Smooth muscle cell (in vitro differentiated cells): ENCODE measurements at regions not wholly inside any gene's neighbourhood (a gene's known extent, or its start where the extent isn't known, plus 50 kb on each side); places are given as distances from the start of the nearest gene placed in this dataset.

Experiments
- DNase-seq: peaks from one replicate; lab custom pipeline; 2025; ENCODE audit not compliant: unreplicated experiment; lab: John Stamatoyannopoulos, UW
- H2AFZ ChIP-seq: fragments of 200-600 bp; sonication (generic); 2 replicates; pipeline ENCODE4 v1.6.0; 2016; ENCODE audit warnings: antibody characterized with exemption, low read depth, mild to moderate bottlenecking
- H3F3A ChIP-seq: fragments of 200-600 bp; sonication (generic); 2 replicates; pipeline ENCODE4 v1.6.0; 2017; ENCODE audit warnings: antibody characterized with exemption, low read depth
- H3K27ac ChIP-seq: fragments of 200-600 bp; sonication (generic); 2 replicates; pipeline ENCODE4 v1.5.1; 2016; ENCODE audit warnings: low read depth, mild to moderate bottlenecking
- H3K27me3 ChIP-seq: fragments of 200-600 bp; sonication (generic); 2 replicates; pipeline ENCODE4 v1.6.1; 2016; ENCODE audit warnings: low read depth, mild to moderate bottlenecking
- H3K36me3 ChIP-seq: fragments of 200-600 bp; sonication (generic); 2 replicates; pipeline ENCODE4 v1.5.1; 2016; ENCODE audit warnings: low read depth
- H3K4me1 ChIP-seq: fragments of 200-600 bp; sonication (generic); 2 replicates; pipeline ENCODE4 v1.5.1; 2016; ENCODE audit warnings: low read depth
- H3K4me2 ChIP-seq: fragments of 200-600 bp; sonication (generic); 2 replicates; pipeline ENCODE4 v1.6.0; 2016; ENCODE audit warnings: mild to moderate bottlenecking
- H3K4me3 ChIP-seq: fragments of 200-600 bp; sonication (generic); 2 replicates; pipeline ENCODE4 v1.5.1; 2016; ENCODE audit warnings: mild to moderate bottlenecking
- H3K79me2 ChIP-seq: fragments of 200-600 bp; sonication (generic); 2 replicates; pipeline ENCODE4 v1.6.0; 2016; ENCODE audit warnings: low read depth, mild to moderate bottlenecking
- H3K9ac ChIP-seq: fragments of 200-600 bp; sonication (generic); 2 replicates; pipeline ENCODE4 v1.6.0; 2016; ENCODE audit warnings: low read depth
- H3K9me3 ChIP-seq: fragments of 200-600 bp; sonication (generic); replicated peaks from 2 replicates; pipeline ENCODE4 v1.5.1; 2016; ENCODE audit warnings: low read depth
- H4K20me1 ChIP-seq: fragments of 200-600 bp; sonication (generic); 2 replicates; pipeline ENCODE4 v1.6.0; 2016; ENCODE audit warnings: low read depth
- CTCF ChIP-seq: fragments of 200-600 bp; sonication (generic); IDR thresholded peaks from 2 replicates; pipeline ENCODE4 v1.5.1; 2017; ENCODE audit warnings: borderline replicate concordance, mild to moderate bottlenecking, antibody characterized with exemption; ENCODE audit not compliant: insufficient read depth, poor library complexity, severe bottlenecking
- WGBS: methylation state at CpG from one replicate; pipeline ENCODE4 v1.1.7; 2016; ENCODE audit warnings: low lambda C conversion rate; 5-methylcytosine and 5-hydroxymethylcytosine counted together

GRCh38 chr11:112503410-112503809 is 242.8 kb upstream of the PLET1 start:
- WGBS, result 92% methylated on average over 5 of the region's 5 CpGs
- no peaks in the 10 kb centered on the region for H4K20me1 ChIP-seq

DNA sequence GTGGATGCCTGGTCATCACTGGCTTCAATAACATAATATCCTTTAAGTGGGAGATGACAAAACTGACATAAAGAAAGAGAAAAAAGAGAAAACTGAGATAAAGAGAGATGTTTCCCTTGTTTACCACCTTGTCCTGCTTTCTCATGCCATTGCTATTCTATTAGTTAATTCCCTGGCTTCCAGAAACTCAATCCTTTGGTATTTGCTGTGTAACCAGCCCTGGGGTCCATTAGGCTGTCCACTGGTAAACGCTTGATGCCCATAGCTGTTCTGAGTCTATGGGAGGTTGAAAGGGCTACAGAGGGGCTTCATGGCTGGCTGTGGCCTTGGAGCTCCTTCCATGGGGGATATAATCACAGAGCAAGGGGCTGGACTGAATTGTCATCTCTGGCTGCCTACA is 243.4 kb upstream of the PLET1 start:
- Histone ChIP-seq H3F3A (no peaks in the 10 kb centered on the region), H3K9me3 (no peaks in the 10 kb centered on the region), H3K36me3 (no peaks in the 10 kb centered on the region), H3K27me3 (no peaks in the 10 kb centered on the region), H3K4me3 (no peak overlapping the region), H3K4me2 (no peak overlapping the region), H3K27ac (no peak overlapping the region), H3K9ac (no peak overlapping the region), H4K20me1 (no peaks in the 10 kb centered on the region), H3K4me1 (no peaks in the 10 kb centered on the region), H2AFZ (no peak overlapping the region), H3K79me2 (no peaks in the 10 kb centered on the region)
- TF ChIP-seq CTCF, result no peak
- no peak for DNase-seq
- 92% methylated on average over 1 of the region's 1 CpG for WGBS

More at GRCh38 chr11:112503410-112503809, 242.8 kb upstream of the PLET1 start:
- H2AFZ ChIP-seq, result no peak overlapping the region
- DNase-seq, result no peak
- no peaks in the 10 kb centered on the region for H3F3A ChIP-seq
- H3K4me2 ChIP-seq, result no peak overlapping the region
- H3K4me3 ChIP-seq, result no peak overlapping the region
- H3K27ac ChIP-seq, result no peak overlapping the region
- no peaks in the 10 kb centered on the region for H3K79me2 ChIP-seq
- no peaks in the 10 kb centered on the region for H3K36me3 ChIP-seq
- no peaks in the 10 kb centered on the region for H3K4me1 ChIP-seq
- H3K9me3 ChIP-seq, result no peaks in the 10 kb centered on the region
- H3K9ac ChIP-seq, result no peak overlapping the region
- H3K27me3 ChIP-seq, result no peaks in the 10 kb centered on the region
- no peak for TF ChIP-seq CTCF

GRCh38 chr11:112506852-112507251 is 246.2 kb upstream of the PLET1 start:
- no peak overlapping the region for H3K27ac ChIP-seq
- no peaks in the 10 kb centered on the region for H3K9me3 ChIP-seq
- no peaks in the 10 kb centered on the region for H3K4me1 ChIP-seq
- H3F3A ChIP-seq, result no peaks in the 10 kb centered on the region
- no peaks in the 10 kb centered on the region for H4K20me1 ChIP-seq
- no peak overlapping the region for H3K4me3 ChIP-seq
- TF ChIP-seq CTCF, result no peak
- H3K27me3 ChIP-seq, result peaks cover 8% of the 10 kb centered on the region
- no peak overlapping the region for H2AFZ ChIP-seq
- H3K9ac ChIP-seq, result no peak overlapping the region
- no peaks in the 10 kb centered on the region for H3K36me3 ChIP-seq
- no peak for DNase-seq
- H3K4me2 ChIP-seq, result no peak overlapping the region
- H3K79me2 ChIP-seq, result no peaks in the 10 kb centered on the region
- 93% methylated on average over 1 of the region's 1 CpG for WGBS

- Histone ChIP-seq H3F3A (no peaks in the 10 kb centered on the region), H3K36me3 (no peaks in the 10 kb centered on the region), H4K20me1 (no peaks in the 10 kb centered on the region), H3K4me2 (no peak overlapping the region), H3K27me3 (peaks cover 8% of the 10 kb centered on the region), H3K9ac (no peak overlapping the region), H3K9me3 (no peaks in the 10 kb centered on the region), H3K27ac (no peak overlapping the region), H3K4me3 (no peak overlapping the region), H3K4me1 (no peaks in the 10 kb centered on the region), H3K79me2 (no peaks in the 10 kb centered on the region), H2AFZ (no peak overlapping the region)
- DNase-seq, result no peak
- no peak for TF ChIP-seq CTCF
- 49% methylated on average over 2 of the region's 2 CpGs for WGBS
These were observed 246.6 kb upstream of the PLET1 start for GRCh38 chr11:112507281-112507680.
